HG03354 (cell line): ENCODE measurements at regions not wholly inside any gene's neighbourhood (a gene's known extent, or its start where the extent isn't known, plus 50 kb on each side); places are given as distances from the start of the nearest gene placed in this dataset.

ENCODE experiments used
- ATAC-seq: cut with Tn5 transposase; IDR thresholded peaks from one replicate; pipeline ENCODE4 v1.9.1; 2021; ENCODE audit warnings: mild to moderate bottlenecking; ENCODE audit not compliant: unreplicated experiment, poor library complexity, severe bottlenecking

DNA sequence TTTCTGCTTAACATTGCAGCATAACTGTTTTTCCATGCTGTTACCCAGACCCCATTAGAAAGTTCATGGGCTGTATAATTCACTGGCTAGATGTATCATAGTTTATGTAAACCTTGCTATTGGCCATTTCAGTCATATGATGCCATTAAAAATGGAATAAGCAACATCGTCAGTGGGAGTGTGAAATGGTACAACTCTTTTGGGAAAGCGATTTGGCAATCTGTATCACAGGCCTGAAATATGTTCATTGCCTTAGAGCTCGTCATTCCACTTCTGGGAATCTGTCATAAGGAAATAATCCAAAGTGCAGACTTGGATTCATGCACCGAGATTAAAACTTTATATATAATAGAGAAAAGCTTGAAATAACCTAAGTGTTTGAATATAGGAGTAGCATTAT lies 77.9 kb upstream of the KLF4 start:
- ATAC-seq = no peak

DNA sequence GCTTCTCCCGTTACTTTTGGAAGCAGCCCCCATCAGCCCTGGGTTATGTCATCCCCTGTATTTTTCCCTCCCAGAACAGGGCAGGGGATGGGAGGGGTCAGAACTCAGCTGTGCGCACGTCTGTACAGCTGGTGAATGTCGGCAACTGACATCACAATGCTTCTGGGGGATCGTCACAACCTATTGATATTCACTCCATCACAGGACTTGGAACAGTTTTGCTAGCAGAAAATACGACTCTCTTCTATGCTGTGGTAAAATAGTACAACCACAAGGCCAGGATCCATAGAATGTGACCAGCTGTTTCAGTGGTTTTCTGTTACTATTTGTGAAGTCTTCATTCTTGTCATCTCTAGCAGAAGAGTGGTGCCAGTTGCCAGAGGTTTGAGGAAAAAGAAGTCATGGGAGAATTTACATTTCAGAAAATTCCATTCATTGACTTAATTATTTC lies 77.1 kb upstream of the KLF4 start:
- no peak for ATAC-seq

DNA sequence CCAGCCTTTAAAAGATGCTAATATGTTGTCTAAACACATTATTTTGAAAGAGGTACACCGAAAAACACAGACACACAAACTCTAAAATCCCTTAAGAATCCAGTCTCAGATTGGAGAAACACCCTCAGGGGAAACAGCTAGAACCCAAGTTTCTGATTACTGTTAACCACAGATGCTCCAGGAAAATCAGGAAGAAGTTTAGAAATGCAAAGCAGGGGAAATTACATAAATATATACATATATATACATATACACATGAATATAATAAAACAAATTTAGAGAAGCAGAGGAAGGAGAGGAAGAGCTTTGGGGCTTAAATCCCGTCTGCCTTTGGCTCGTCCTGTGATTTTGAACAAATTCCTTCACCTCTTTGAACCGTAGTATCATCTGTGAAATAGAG lies 73.2 kb upstream of the KLF4 start:
- ATAC-seq = no peak

DNA sequence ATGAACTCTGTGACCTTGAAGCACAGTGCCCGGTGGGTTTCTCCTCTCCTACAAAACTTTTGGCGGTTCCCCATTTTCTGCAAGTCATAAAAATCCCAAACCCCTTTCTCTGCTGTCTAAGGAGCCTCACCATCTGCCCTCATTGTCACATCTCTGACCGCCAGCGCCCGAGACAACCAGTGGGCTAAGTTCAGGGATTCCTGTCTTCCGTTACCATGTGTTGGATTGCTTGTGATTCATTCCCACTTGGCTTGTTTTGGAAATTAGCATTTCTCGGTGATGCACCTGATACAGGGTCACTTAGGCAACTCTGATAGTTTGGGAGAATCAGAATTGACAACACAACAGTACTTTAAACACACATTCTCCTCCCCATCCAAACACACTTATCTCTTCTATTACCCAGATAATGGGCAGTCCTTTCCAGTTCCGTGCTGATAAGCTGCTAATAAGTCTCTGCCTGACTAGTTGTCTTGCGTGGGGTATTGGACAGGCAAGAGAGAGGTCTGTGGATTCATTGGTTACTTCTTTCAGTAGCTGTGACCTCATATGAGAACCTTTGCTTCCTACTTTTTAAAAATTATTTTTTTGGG lies 70.0 kb upstream of the KLF4 start:
- ATAC-seq = no peak

DNA sequence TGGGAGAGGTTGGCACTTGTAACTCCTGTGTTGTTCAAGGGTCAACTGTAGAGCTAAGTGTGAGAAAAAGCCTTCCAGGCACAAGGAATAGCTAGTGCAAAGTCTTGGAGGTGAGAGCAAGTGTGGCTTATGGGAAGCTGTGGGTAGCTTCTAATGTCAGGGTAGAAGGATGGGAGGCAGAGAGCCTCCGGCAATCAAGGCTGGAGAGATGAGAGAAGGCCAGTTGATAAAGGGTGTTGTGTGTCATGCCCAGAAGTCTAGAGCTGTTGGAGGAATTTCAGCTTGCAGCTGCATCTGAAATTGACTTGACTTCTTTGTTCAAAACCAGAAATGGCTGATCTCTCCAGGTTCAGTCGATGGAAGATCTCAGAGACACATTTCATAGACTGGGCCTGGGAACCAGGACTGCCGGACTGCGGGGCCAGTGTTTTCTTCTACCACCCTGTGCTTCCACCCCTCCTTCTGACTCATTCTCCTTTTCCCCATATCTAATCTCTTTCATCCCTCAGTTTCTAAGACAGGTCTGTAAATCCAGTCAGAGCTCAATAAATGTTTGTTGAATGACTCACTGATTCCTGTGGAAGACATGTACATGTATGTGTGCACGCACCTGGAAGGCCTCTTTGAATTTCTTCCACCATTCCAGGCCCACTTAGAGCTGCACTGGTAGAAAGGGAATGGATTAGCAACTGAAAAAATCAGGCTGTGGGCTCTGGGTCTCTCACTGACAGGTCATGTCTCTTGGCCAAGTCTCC lies 67.8 kb upstream of the KLF4 start:
- ATAC-seq = no peak

DNA sequence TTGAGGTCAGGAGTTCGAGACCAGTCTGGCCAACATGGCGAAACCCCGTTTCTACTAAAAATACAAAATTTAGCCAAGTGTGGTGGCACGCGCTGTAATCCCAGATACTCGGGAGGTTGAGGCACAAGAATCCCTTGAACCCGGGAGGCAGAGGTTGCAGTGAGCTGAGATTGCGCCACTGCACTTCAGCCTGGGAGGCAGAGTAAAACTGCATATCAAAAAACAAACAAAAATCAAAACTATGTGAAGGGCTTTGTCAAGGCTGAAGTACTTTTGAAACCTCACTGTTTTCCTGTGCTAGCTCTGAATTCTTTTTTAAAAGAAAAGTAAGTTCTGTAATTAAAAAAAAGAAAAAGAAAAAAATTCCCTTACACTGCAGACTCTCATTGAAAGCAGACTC lies 65.1 kb upstream of the KLF4 start:
- no peak for ATAC-seq

DNA sequence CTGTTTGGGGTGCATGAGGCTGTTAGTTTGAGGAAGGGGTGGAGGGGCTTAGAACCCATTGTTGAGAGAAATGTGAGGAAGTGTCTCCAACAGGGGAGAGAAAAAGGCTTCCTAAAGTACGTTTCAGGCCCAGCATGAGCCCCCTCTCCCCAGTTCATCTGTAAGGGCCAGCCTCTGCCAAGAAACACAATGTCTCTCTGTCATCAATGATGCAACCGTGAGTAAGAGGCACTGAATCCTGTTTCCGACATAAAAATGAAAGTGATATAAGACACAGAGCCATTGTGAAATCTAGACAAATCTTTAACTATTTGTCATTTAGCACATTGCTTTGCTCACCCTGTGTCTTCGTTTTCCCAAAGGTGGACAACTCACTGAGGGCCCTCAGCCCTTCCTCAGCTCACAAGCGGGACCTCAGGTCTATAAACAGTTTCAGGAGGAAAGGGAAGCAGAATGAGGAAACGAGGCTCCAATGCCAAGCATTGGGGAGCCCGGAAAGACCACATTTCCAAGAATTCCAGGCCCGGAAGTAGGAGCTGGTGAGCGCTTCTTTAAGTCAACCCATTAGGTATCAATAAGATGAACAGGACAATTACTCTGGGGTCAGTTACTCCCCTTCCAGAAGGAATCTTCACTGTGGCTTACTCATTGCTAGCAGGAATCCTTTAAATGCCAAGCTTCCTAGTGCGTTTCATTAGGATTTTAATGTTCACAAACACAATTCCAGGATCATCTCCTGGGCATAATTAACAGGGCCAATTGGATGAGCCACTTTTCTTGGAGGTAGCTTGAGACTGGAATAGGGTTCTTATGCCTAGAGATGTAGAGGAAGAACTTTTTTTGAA lies 59.0 kb upstream of the KLF4 start:
- ATAC-seq = no peak

DNA sequence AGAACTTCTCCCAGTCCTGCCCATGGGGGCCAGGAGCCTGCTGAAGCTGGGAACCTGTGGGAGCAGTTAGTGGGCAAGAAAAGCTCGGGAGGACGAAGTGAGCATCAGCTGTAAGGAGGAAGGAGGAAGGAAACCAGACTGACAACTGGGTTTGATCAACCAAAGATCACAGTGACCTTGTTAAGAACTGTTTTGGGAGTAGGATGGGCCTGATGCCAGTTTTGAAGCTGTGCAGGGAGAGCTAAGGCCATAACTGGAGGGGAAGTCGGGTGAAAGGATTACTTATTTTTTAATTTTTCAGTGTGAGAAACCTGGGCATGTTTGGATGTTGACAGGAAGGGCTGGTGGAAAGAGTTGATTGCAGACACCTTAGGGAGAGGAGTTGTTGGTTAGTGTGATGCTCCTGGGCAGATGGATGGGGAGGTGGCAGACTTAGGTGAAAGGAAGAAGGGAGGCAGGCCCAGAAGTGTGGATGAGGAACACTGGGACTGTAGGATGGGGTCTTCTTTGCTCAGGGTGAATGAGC lies 58.3 kb upstream of the KLF4 start:
- no peak for ATAC-seq

DNA sequence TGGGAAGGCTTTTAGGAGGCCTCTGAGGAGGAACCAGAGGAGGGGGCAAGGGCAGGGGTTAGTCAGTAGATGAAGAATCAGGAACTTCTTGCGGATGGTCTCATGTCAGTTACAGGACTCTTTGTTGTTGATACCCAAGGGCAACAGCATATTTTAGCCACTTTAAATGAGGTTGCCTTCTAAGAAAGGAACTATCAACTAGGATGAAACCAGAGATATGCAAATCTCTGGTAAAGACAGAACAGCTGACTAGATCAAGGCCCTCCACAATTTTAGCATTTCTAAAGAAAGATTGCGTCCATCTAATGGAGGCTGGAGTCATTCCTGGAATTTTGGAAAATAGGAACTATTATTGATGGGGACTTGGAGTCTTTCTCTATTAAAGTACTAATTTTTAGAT lies 57.7 kb upstream of the KLF4 start:
- ATAC-seq = no peak

DNA sequence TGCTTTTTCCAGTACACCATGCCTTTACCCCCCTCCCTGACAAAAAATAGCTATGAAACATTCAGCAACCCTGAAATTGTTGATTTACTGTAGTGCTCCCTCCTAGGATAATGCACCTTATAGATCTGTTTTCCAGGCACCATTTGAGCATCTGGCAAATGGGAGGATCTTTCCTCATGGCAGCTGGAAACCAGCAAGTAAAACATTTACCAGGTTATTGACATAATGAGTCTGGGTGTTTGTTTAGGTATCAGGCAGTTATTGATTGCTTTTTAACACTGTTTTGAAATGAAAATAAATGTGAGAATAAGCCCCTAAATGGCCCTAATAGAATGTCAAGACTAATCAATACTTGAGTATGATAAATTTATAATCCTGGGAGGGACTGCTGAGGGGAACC lies 57.3 kb upstream of the KLF4 start:
- ATAC-seq = no peak

DNA sequence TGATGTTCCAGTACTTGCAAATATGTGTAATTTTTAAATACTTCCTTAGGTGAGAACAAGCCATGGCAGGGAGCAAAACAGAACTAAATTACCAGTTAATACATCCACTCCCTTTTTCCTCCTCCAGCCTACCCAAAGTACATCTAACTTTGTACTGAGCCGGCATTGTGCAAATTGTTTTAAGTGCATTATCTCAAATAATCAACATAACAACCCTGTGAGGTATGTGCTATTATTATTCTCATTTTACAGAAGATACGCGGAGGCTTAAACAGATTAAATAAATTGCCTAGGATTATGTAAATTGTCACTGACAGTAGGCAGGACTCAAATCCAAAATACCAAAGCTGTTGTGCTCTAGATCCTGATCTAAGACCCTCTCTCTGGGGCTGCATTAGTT lies 55.5 kb upstream of the KLF4 start:
- ATAC-seq = no peak

DNA sequence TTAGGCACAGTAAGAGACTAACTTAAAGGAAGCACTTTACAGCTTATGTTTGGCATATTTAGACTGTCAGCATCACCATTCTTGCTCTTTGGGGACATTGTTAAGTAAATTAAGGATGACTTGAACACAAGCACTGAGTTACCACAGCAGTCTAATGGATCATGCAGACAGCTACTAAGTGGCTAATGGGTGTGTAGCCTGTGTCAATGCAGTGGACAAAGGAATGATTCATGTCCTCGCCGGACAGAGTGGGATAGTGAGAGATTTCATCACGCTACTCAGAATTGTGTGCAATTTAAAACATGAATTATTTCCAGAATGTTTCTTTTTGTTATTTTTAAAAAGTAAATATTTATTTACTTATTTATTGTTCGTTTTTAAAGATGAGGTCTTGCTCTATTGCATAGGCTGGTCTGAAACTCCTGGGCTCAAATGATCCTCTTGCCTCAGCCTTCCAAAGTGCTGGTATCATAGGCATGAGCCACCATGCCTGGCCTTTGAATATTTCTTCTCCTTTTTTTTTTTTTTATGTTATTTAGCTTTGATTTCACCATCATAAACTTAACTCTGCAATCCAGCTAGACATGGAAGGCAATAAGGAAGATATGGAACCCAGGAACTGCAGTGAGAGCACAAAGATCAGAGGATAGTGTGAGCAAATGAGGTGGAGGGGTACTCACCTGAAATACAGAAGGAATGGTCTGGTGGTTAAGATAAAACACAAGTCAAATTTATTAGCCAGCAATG lies 53.0 kb upstream of the KLF4 start:
- no peak for ATAC-seq

DNA sequence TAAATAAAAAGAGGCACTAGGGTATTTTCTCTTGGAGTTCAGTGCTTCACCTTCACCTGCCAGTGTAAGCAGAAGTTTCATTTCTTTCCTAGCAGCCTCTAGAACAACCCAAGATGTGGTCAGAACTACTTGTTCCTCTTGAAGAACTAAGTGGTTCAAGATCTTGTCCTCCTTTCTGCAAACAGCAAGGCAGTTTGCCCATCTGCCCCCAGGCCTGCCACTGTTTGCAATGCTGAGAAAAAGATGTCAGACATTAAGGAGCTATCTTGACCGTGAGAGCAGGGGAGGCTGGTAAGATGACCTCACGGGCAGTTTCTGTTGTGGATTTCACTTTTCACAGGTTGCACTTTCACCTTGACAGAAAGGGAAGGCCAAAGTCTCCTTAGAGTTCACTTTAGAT lies 52.0 kb upstream of the KLF4 start:
- no peak for ATAC-seq

DNA sequence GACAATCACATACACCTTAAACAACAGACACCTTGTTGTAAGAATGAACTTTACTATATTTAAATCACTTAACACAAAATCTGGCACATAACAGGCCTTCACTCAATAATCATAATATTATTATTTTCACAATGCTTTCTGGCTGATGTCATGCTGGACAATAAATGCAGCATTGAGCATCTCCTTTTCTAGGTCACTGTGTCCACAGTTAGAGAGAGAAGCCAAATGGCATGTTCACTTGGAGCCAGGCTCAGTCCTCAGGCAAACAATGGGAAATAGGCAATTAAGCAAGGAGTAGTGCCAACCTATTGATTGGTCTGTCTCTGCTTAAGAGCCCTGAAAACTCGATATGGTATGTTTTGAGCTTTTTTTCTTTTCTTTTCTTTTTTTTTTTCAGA lies 50.6 kb upstream of the KLF4 start:
- ATAC-seq = no peak

DNA sequence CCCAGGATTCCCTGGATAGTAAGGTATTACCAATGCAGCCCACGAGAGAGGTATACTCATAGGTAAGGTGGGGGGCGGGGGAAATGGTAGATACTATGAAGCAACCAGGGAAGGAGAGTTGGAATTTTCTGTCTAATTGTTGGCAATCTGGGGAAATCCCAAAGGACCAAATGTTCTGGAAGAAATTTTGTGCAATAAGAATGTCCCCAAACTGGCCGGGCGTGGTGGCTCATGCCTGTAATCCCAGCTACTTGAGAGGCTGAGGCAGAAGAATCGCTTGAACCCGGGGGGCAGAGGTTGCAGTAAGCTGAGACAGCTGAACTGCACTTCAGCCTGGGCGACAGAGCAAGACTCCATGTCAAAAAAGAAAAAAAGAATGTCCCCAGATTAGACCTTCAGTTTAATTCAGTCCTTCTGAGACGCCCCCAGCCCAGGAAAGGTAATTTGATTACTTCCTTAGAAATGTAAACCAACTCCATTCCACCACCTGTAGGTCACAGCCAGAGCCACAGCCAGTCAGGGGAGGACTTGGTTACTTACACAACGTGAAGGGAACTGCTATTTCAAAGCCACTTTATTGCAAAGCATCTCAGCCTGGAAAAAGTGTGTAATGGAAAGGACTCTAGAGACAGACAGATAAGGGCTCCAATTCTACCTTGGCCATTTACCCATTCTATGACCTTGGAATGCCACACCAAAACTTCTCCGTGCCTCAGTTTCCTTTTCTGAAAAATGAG lies 50.0 kb upstream of the KLF4 start:
- no peak for ATAC-seq
